Lower lobe of right lung (tissue), 2 donors: ENCODE measurements at regions not wholly inside any gene's neighbourhood (a gene's known extent, or its start where the extent isn't known, plus 50 kb on each side); places are given as distances from the start of the nearest gene placed in this dataset.

Experiments
- ATAC-seq, 2 donors: fragments of 200-7000 bp; cut with Tn5 transposase; one replicate each; pipeline ENCODE4 v1.9.1; 2020 to 2022; ENCODE audit warnings: mild to moderate bottlenecking in 2 of 2, moderate library complexity in 2 of 2
- DNase-seq: peaks from one replicate; pipeline ENCODE4 v3.0.0-alpha.2; 2020
- H3K27ac ChIP-seq: fragments of 200-600 bp; one replicate; pipeline ENCODE4 v1.8.0; 2022
- H3K27me3 ChIP-seq: fragments of 200-600 bp; one replicate; pipeline ENCODE4 v1.8.0; 2022; ENCODE audit warnings: low read depth
- H3K36me3 ChIP-seq: fragments of 200-600 bp; one replicate; pipeline ENCODE4 v1.8.0; 2022; ENCODE audit warnings: mild to moderate bottlenecking
- H3K4me1 ChIP-seq: fragments of 200-600 bp; one replicate; pipeline ENCODE4 v1.8.0; 2022
- H3K4me3 ChIP-seq: fragments of 200-600 bp; one replicate; pipeline ENCODE4 v1.8.0; 2022; ENCODE audit warnings: mild to moderate bottlenecking
- H3K9me3 ChIP-seq: fragments of 200-600 bp; one replicate; pipeline ENCODE4 v1.8.0; 2022
- CTCF ChIP-seq: fragments of 200-600 bp; IDR thresholded peaks from one replicate; pipeline ENCODE4 v1.8.0; 2022; ENCODE audit warnings: antibody characterized with exemption, mild to moderate bottlenecking
- intact Hi-C: fragments of 100-400 bp; cut with DNase I; formaldehyde crosslinking; loops from one replicate; pipeline ENCODE4 v1.11.0; 2022
- donor health status: DM: no; HTN: yes; CAD: no; lungs with severe emphysema.

- ATAC-seq (peak; percentile 48 to 69), DNase-seq (no peak)
- no peak for TF ChIP-seq CTCF
- Histone ChIP-seq H3K4me1 (no peaks in the 10 kb centered on the region), H3K4me3 (no peak overlapping the region), H3K27me3 (no peaks in the 10 kb centered on the region), H3K9me3 (no peaks in the 10 kb centered on the region), H3K36me3 (no peaks in the 10 kb centered on the region), H3K27ac (no peak overlapping the region)
- intact Hi-C loops = no loop called here
Observed at GRCh38 chr13:109586509-109587346, 199.7 kb downstream of the IRS2 start.

GRCh38 chr13:109584844-109585361 lies 201.5 kb downstream of the IRS2 start:
- no peaks in the 10 kb centered on the region for H3K9me3 ChIP-seq
- H3K27me3 ChIP-seq = no peaks in the 10 kb centered on the region
- H3K4me1 ChIP-seq = no peaks in the 10 kb centered on the region
- DNase-seq (no peak), ATAC-seq (peak in 1 of 2 donors; percentile 29)
- no peak overlapping the region for H3K4me3 ChIP-seq
- no peak overlapping the region for H3K27ac ChIP-seq
- no peaks in the 10 kb centered on the region for H3K36me3 ChIP-seq
- intact Hi-C loops = no loop called here
- no peak for TF ChIP-seq CTCF

- Histone ChIP-seq H3K27me3 (no peaks in the 10 kb centered on the region), H3K9me3 (no peaks in the 10 kb centered on the region), H3K36me3 (no peaks in the 10 kb centered on the region), H3K4me3 (no peak overlapping the region), H3K27ac (no peak overlapping the region), H3K4me1 (no peaks in the 10 kb centered on the region)
- ATAC-seq (no peak), DNase-seq (no peak)
- no peak for TF ChIP-seq CTCF
- intact Hi-C loops = no loop called here
Observed at GRCh38 chr13:109577191-109577700, 209.1 kb downstream of the IRS2 start.

- peak; percentile 61 to 90 for ATAC-seq
- Histone ChIP-seq H3K36me3 (no peaks in the 10 kb centered on the region), H3K4me1 (no peaks in the 10 kb centered on the region), H3K9me3 (no peaks in the 10 kb centered on the region), H3K27me3 (no peaks in the 10 kb centered on the region), H3K27ac (no peak overlapping the region), H3K4me3 (no peak overlapping the region)
- DNase-seq = no peak
- intact Hi-C loops = no loop called here
- TF ChIP-seq CTCF = no peak
Observed at GRCh38 chr13:109576331-109576813, 210.0 kb downstream of the IRS2 start.

GRCh38 chr13:109575821-109576220 lies 210.6 kb downstream of the IRS2 start:
- no peaks in the 10 kb centered on the region for H3K9me3 ChIP-seq
- ATAC-seq (peak in 1 of 2 donors; percentile 6), DNase-seq (no peak)
- no peaks in the 10 kb centered on the region for H3K27me3 ChIP-seq
- intact Hi-C loops = no loop called here
- no peak overlapping the region for H3K27ac ChIP-seq
- no peak overlapping the region for H3K4me3 ChIP-seq
- H3K4me1 ChIP-seq = no peaks in the 10 kb centered on the region
- H3K36me3 ChIP-seq = no peaks in the 10 kb centered on the region
- no peak for TF ChIP-seq CTCF
